ENCODE measurements at regions not wholly inside any gene's neighbourhood (a gene's known extent, or its start where the extent isn't known, plus 50 kb on each side); places are given as distances from the start of the nearest gene placed in this dataset.

DNA sequence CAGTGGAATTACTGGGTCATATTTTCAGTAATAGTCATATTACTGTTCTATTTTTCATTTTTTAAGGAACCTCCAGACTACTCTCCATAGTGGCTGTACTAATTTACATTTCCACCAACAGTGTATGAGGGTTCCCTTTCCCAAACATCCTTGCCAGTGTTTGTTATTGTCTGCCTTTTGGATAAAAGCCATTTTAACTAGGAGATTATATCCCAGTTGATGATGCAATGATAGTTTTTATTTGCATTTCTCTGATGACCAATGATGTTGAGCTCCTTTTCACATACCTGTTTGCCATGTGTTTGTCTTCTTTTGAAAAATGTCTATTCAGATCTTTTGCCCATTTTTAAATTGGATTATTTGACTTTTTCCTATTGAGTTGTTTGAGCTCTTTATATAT lies 410.8 kb downstream of the TTLL7 start:
- TF ChIP-seq, protein P1, sequence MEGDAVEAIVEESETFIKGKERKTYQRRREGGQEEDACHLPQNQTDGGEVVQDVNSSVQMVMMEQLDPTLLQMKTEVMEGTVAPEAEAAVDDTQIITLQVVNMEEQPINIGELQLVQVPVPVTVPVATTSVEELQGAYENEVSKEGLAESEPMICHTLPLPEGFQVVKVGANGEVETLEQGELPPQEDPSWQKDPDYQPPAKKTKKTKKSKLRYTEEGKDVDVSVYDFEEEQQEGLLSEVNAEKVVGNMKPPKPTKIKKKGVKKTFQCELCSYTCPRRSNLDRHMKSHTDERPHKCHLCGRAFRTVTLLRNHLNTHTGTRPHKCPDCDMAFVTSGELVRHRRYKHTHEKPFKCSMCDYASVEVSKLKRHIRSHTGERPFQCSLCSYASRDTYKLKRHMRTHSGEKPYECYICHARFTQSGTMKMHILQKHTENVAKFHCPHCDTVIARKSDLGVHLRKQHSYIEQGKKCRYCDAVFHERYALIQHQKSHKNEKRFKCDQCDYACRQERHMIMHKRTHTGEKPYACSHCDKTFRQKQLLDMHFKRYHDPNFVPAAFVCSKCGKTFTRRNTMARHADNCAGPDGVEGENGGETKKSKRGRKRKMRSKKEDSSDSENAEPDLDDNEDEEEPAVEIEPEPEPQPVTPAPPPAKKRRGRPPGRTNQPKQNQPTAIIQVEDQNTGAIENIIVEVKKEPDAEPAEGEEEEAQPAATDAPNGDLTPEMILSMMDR (IDR thresholded peaks at IDR 0.05; ENCODE audit: borderline replicate concordance, control extremely low read depth, extremely low read depth, insufficient read depth, missing control alignments): no peak
- in situ Hi-C loops (cut with MboI; ENCODE audit: low sequenced_read_pairs, unreplicated experiment): no loop called here
- DNase-seq (ENCODE audit: low spot score): no peak

DNA sequence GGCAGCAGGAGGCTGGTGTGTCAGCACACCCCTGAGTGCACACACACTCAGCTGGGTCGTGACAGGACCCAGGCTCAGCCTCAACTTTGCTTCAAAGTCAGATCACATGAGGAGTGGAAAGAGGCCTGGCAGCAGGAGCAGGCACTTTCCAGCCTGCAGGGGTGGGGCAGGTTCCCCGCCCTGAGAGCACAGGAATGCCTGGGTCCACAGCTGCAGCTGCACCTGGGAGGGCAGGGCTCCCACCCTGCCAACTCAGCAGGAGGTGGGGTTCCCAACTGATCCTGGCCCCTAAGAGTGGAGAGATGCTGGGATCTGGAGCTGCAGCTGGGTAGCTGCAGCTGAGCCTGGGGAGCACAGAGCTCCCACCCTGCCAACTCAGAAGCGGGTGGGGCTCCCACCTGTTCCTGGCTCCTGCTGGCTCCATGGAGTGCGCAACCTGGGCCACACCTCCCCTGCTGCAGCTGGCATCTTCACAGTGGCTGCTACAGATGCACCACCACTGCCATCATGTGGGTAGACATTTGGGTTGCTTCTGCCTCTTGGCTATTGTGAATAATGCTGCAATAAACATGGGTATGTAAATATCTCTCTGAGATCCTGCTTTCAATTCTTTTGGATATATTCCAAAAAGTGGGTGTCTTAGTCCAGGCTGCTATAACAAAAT lies 415.4 kb downstream of the TTLL7 start:
- in situ Hi-C loops (cut with MboI; ENCODE audit: low sequenced_read_pairs, unreplicated experiment): no loop called here
- no peak for DNase-seq (ENCODE audit: low spot score)
- TF ChIP-seq, protein P1 (IDR thresholded peaks at IDR 0.05; ENCODE audit: borderline replicate concordance, control extremely low read depth, extremely low read depth, insufficient read depth, missing control alignments): no peak

DNA sequence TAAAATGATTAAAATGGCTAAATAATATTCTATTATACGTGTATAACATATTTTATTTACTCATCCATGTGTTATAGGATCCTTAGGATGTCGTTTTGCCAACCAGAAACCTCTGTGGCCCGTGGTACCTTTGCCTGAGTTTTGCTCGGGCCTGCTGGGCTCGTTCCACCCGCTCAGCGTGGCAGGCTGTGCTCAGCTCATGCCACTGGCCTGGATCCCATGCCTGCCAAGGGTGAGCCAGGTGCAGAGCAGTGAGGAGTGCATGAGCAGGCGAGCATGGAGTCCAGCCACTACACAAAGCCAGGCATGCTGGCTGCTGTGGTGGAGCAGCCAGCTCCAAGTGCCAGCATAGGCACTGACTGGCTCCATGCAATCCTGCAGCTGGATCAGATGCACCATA lies 417.2 kb downstream of the TTLL7 start:
- in situ Hi-C loops (cut with MboI; ENCODE audit: low sequenced_read_pairs, unreplicated experiment): no loop called here
- DNase-seq (ENCODE audit: low spot score): no peak

DNA sequence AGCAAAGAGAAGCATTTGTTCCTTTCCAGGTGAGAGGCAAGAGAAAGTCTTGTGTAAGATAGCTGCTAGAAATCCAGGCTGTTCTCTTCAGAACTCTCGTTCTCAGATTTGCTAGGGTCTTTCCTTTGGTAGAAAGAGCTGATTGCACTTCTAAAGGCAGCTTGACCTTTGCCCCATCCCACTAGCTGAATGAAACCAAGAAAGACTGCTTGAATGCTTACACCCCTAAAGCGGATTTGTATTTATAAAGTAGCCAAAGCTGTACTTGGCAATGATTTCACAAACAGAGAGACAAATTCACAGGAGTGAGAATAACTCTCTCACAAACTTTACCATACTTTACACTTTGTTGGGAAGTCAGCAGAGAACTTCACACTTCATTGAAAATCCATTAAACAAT lies 424.1 kb downstream of the TTLL7 start:
- DNase-seq (ENCODE audit: low spot score): no peak
- in situ Hi-C loops (cut with MboI; ENCODE audit: low sequenced_read_pairs, unreplicated experiment): loop anchor here (10.0 kb wide), 1 partner anchor 60 kb away; no protein-coding TSS in a partner anchor
- TF ChIP-seq, protein P1 (IDR thresholded peaks at IDR 0.05; ENCODE audit: borderline replicate concordance, control extremely low read depth, extremely low read depth, insufficient read depth, missing control alignments): no peak

More for the DNA sequence above, 417.2 kb downstream of the TTLL7 start:
- TF ChIP-seq, protein P1 (IDR thresholded peaks at IDR 0.05; ENCODE audit: borderline replicate concordance, control extremely low read depth, extremely low read depth, insufficient read depth, missing control alignments): no peak

DNA sequence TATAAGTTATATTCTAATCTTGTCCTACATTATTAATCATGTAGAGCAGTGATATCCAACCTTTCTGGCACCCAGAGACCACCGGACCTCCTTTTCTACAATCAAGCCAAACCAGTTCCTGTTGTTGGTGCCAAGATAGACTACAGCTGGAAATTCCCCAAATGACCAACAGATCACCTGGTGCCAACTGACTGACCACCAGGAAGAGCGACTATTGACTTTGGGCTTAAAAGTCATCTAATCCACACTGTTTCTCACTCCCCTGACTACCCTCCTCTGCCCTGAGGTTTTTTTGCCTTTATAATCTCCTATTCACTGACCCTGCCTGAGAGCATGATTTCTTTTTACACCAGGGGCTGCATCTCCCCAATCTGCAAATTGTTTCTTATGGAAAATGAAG lies 425.2 kb downstream of the TTLL7 start:
- no peak for DNase-seq (ENCODE audit: low spot score)
- TF ChIP-seq, protein P1 (IDR thresholded peaks at IDR 0.05; ENCODE audit: borderline replicate concordance, control extremely low read depth, extremely low read depth, insufficient read depth, missing control alignments): no peak
- in situ Hi-C loops (cut with MboI; ENCODE audit: low sequenced_read_pairs, unreplicated experiment): loop anchor here (10.0 kb wide), 1 partner anchor 59 kb away; no protein-coding TSS in a partner anchor

DNA sequence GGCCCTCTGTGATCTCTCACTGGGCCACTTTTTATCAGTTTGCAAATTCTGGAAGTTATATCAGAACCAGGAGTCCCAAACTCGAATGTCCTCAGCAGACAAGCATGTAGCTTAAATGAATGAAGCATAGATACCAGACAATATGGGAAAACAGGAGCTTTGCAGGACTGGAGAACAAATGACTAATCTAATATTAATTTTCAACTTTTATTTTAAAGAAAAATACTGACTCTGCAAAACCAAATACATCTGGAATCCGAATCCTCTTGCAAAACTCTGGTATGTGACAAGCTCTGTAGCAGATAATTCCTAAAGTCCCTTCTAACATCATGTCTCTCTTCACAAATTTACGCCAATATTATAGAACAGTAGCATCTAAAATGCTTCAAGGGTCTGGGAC lies 427.4 kb downstream of the TTLL7 start:
- in situ Hi-C loops (cut with MboI; ENCODE audit: low sequenced_read_pairs, unreplicated experiment): loop anchor here (10.0 kb wide), 1 partner anchor 57 kb away; no protein-coding TSS in a partner anchor
- TF ChIP-seq, protein P1 (IDR thresholded peaks at IDR 0.05; ENCODE audit: borderline replicate concordance, control extremely low read depth, extremely low read depth, insufficient read depth, missing control alignments): no peak
- no peak for DNase-seq (ENCODE audit: low spot score)
